ENCODE measurements at regions not wholly inside any gene's neighbourhood (a gene's known extent, or its start where the extent isn't known, plus 50 kb on each side); places are given as distances from the start of the nearest gene placed in this dataset.
A peak's percentile ranks its signal among the peaks of the same experiment; 100 is the strongest.

GRCh38 chr10:4775808-4776207 lies 50.2 kb upstream of the AKR1E2 start:
- DNase-seq: no peak

- no peak for DNase-seq
Observed at GRCh38 chr10:4772202-4772570, 53.8 kb upstream of the AKR1E2 start.

- no peak for DNase-seq
Observed at GRCh38 chr10:4771554-4772201, 54.3 kb upstream of the AKR1E2 start.

- no peak for DNase-seq
Observed at GRCh38 chr10:4770801-4771553, 55.0 kb upstream of the AKR1E2 start.

- no peak for DNase-seq
Observed at GRCh38 chr10:4768416-4768815, 57.6 kb upstream of the AKR1E2 start.

- peak in 7 of 51 donors; percentile 1 to 28 (median 2) for DNase-seq
Observed at GRCh38 chr10:4767033-4767814, 58.8 kb upstream of the AKR1E2 start.

- DNase-seq: no peak
Observed at GRCh38 chr10:4766454-4766853, 59.6 kb upstream of the AKR1E2 start.

GRCh38 chr10:4765428-4765827 lies 60.6 kb upstream of the AKR1E2 start:
- DNase-seq: no peak

GRCh38 chr10:4763960-4764428 lies 62.0 kb upstream of the AKR1E2 start:
- DNase-seq: no peak

GRCh38 chr10:4763513-4763912 lies 62.5 kb upstream of the AKR1E2 start:
- no peak for DNase-seq

GRCh38 chr10:4758256-4758655 lies 67.8 kb upstream of the AKR1E2 start:
- no peak for DNase-seq

- DNase-seq: no peak
Observed at GRCh38 chr10:4755286-4755989, 70.6 kb upstream of the AKR1E2 start.

- no peak for DNase-seq
Observed at GRCh38 chr10:4754143-4754542, 71.9 kb upstream of the AKR1E2 start.

- no peak for DNase-seq
Observed at GRCh38 chr10:4751211-4751610, 74.8 kb upstream of the AKR1E2 start.

GRCh38 chr10:4749271-4749574 lies 76.8 kb upstream of the AKR1E2 start:
- DNase-seq: no peak

- no peak for DNase-seq
Observed at GRCh38 chr10:4748491-4749270, 77.3 kb upstream of the AKR1E2 start.

GRCh38 chr10:4742217-4742616 lies 83.8 kb upstream of the AKR1E2 start:
- no peak for DNase-seq

GRCh38 chr10:4740471-4740870 lies 85.5 kb upstream of the AKR1E2 start:
- DNase-seq: no peak

- no peak for DNase-seq
Observed at GRCh38 chr10:4736608-4737007, 89.4 kb upstream of the AKR1E2 start.

- DNase-seq: no peak
Observed at GRCh38 chr10:4736183-4736582, 89.8 kb upstream of the AKR1E2 start.

- DNase-seq: no peak
Observed at GRCh38 chr10:4733843-4734224, 92.2 kb upstream of the AKR1E2 start.
